ENCODE measurements at regions not wholly inside any gene's neighbourhood (a gene's known extent, or its start where the extent isn't known, plus 50 kb on each side); places are given as distances from the start of the nearest gene placed in this dataset.
A peak's percentile ranks its signal among the peaks of the same experiment; 100 is the strongest.
"Not testable (repeated sequence)": the region's sequence is repeated elsewhere in the genome, so short reads cannot be mapped to it uniquely, and the experiment has no call there.

DNA sequence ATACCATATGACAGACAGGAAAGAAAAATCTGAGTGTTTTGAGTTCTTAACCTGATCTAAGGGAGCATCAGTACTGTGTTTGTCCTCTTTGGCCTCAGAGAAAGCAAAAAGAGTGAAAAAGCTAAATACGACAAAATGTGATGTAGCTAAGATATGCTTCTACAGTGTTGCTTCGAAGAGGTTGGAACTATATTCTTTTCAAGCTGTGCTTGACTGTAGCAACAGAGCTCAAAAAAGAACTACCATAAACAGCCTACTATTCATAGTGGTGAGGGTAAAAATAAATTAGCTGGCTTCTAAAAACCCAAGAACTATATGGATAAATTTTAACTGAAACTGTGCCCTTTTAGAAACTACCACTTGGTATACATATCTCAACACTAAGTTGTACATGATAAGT is 881.8 kb upstream of the PCDH10 start:
- DNase-seq, result no peak

DNA sequence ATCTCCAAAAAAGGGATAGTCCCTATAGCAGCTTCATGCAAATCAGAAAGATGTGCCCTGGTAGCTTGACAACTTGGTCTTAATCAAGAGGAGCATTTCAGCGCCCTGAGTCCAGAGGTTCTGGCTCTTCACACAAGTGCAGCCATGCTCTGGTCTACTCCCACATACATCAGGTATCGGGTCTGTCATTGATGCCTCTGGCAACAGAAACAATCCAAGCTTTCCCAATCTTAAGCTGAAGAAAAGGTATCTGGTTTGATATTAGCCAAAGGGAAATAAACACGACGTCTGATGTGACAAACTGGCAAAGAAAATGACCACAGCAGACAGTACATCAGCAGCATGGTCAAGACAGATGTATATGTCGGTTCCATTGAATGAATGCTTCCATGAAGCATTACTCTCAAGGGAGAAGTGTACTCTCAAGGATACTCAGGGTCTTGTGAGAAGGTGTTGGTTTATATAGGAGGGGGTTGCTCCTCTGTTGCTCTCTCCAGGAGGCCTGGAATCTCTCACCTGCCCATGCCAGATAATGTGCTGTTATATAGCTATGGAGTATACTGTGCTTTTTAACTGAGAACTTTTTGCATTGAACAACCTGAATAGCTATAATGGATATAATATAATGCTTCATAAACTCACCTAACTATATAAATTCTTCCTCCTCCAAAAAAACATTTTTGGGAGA is 879.6 kb upstream of the PCDH10 start:
- DNase-seq, result no peak

DNA sequence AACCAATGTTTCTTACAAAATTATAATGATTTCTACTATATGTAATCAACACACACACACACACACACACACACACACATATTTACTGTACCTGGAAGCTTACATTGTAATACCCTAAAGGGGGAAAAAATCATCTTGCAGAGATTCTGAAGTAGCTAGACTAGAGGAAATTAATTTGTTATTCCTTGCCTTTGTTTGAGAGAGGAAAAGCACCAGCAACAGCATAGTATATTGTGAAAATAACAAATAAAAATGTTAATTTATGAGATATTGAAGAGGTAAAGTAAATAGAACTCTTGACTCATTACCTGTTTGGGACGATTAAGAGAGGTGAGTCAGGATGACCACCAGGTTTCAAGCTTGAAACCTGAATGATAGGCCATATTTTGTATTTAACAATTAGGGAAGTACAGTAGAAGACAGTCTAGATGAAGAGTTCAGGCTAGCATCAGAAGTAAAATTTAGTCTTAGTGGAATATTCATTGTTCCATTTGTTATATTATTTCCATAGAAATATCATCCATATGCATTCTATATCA is 873.4 kb upstream of the PCDH10 start:
- no peak for DNase-seq

DNA sequence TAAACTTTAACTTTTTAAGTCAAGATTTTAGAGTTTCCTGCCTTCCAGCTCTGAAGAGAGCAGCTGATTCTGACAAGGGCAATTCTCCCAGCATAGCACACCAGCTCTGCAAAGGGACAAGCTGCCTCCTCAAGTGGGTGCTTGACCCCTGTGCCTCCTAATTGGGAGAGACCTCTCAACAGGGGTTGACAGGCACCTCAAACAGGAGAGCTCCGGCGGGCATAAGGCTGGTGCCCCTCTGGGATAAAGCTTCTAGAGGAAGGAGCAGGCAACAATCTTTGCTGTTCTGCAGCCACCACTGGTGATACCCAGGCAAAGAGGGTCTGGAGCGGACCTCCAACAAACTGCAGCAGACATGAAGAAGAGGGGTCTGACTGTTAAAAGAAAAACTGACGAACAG is 872.9 kb upstream of the PCDH10 start:
- no peak for DNase-seq

DNA sequence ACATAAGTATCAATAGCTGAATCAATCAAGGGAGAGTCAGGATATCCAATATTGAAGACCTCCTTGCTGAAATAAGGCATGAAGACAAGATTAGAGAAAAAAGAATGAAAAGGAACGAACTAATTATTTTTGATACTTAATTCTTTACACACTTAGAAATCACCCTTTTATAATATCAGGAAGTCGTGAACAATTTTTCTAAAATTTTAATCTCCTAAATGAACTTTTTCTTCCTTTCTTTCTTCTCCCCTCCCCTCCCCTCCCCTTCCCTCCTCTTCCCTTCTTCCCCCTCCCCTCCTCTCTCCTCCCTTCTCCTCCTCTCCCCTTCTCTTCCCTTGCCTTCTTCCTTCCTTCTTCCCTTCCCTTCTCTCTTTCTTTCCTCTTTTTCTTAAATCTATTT is 872.1 kb upstream of the PCDH10 start:
- DNase-seq, result no peak

DNA sequence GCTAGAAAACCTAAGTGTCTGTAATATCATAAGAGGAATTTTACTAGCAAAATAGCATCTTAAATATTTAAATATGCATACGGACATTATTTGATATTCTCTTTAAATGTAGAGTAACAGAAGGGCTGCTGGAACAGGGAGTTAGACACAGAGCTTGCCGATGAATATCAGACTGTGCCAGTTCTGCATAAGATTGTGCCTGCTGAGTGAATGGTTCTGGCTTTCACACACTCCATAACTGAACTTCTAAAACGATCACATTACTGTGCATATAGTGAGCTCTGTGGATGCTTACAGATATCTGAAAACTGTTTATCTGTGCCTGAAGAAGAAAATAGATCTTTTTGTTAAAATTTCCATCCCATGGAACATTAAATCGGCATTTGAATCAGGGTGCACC is 867.4 kb upstream of the PCDH10 start:
- DNase-seq, result no peak

DNA sequence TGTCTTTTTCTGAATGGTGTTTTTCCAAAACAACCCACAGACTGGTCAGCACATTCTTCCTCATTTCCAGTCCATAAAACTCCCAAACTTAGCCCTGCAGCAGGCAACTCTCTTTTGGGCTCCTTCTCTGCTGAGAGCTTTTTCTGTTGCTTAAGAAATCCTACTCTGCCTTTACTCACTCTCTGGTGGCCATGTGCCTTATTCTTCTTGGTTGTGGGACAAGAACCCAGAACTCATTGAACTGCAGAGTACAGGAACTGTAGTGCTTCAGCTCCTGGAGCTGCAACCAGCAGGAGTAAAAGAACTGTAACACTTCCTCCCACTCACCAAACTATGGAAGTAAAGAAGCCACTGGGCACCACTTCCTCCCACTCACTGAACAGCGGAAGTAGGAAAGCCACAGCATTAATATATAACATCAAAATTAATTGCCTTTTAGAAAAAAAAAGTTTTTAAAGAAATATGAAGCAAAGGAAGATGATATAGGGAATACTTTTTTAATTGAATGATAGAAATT is 864.1 kb upstream of the PCDH10 start:
- DNase-seq, result no peak

DNA sequence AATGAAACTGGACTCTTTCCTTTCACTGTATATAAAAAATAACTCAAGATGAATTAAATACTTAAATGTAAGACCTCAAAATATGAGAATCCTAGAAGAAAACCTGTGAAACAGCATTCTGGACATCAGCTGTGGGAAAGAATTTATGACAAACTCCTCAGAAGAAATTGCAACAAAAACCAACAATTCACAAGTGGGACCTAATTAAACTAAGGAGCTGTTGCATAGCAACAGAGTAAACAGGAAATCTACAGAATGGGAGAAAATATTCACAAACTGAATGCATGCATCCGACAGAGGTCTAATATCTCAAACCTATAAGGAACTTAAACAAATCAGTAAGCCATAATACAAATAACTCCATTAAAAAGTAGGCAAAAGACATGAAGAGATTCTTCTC is 851.7 kb upstream of the PCDH10 start:
- DNase-seq, result no peak

DNA sequence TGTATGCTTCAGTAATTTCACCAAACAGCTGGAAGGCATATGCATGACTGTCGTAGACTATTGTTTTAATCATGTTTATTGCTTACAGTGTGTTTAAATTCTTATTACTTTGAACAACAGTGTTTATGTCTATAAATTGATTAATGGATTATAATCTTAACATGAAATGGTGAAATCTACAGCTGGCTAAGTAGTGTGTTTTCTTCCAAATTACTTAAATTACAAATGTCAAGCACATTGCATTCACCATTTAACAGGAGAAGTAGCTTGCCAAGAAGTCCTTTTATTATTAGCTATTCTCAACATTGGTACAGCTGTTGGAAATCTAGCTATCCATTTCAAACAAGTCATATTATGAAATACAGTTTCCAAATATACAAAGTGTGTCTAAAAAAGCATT is 849.3 kb upstream of the PCDH10 start:
- no peak for DNase-seq

DNA sequence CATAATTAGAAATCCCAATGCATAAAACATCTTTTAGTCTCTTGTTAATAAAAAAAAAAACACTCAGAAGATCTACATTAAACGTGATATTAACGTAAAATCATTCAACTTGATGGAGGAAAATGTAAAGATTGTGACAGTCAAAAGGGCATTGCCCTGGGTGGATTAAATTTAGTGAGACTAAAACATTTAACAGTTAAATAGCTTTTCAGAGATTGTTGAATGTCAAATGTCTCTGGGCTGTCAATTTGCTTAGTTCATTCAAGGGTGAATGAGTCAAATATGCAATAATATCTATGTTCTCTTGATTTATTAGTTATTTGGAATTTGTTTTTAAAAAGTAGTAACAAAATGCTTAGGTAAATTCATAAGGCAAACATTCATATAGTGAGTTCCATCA is 836.6 kb upstream of the PCDH10 start:
- no peak for DNase-seq

DNA sequence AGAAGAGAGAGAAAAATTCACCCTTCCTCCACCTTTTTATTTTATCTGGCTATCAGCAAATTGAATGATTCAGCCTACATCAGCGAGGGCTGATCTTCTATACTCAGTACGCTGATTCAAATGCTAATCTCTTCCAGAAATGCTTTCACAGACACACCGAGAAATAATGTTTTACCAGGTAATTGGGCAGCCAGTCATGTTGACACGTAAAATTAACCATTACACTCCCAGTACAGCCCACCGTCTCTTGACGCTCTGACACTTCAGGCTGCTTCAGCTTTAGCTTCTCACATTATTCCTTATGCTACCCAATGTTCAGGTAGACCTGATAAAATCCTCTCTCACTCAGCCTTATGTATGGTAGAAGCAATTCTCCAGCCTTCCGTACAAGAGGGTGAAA is 835.2 kb upstream of the PCDH10 start:
- no peak for DNase-seq

DNA sequence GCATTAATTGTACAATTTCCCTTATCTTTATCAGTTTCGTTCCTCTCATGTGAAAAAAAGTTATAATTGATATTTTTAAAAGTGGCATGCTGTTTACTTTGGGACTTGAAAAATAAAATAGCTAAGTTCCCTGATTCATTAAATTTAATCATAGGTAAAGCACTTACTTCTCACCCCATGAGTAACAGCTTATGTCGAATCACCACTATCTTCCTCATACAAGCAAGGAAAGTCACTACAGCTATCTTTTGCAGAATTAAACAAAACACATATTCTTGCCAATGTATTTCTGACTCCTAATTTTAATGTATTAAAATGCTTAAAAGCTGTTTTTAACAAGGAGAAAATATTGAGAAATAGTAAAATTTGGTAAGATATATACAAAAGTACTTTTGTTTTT is 832.4 kb upstream of the PCDH10 start:
- no peak for DNase-seq

DNA sequence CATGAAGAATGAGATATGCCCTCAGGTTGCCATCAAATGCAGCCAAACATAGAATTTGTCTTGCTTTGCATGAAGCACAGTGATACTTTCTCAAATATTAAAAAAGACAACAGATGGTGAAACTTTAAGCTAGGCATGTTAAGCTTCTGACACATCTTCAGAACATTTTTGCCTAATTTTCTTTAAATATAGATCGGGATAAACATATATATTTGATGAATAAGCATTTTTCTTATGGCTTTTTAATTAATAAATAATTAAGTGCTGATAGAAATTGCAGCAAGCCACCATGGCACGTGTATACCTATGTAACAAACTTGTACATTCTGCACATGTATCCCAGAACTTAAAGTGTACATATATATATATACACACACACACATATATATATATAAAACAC is 831.2 kb upstream of the PCDH10 start:
- no peak for DNase-seq

DNA sequence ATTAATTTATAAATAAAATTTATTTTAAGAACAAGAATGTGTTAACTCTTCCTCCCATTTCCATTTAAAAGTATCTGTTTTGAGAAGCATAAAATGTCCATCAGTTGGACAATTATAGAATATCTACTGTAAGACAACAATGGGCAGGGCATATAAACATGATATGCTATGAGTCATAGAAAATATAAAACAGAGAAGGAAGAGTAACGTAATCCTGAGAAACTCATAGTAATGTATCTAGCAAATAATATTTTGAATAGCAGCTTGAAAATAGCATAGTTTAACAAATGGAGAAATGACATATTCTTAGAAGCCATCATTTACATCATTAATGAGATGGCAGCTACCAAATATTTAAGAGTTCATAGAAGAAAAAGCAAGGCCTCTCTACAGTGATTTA is 820.3 kb upstream of the PCDH10 start:
- no peak for DNase-seq

DNA sequence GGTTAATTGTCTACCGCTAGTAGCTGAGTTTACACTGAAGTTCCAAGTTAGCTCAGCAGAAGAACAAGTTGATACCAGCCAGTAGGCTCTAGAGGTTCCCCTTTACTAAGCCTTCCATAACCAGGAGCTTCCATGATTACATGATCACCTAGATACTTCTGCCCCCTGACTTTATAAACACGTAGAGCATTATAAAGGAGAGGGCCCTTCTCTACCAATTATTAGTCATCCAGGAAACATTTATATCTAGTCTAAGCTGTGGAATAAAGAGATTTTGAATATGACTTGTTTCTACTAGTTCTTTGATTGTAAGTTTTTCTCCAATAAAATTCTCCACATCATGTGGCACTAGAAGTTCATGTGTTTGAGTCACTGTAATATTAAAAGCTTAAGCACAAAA is 818.1 kb upstream of the PCDH10 start:
- DNase-seq, result no peak

DNA sequence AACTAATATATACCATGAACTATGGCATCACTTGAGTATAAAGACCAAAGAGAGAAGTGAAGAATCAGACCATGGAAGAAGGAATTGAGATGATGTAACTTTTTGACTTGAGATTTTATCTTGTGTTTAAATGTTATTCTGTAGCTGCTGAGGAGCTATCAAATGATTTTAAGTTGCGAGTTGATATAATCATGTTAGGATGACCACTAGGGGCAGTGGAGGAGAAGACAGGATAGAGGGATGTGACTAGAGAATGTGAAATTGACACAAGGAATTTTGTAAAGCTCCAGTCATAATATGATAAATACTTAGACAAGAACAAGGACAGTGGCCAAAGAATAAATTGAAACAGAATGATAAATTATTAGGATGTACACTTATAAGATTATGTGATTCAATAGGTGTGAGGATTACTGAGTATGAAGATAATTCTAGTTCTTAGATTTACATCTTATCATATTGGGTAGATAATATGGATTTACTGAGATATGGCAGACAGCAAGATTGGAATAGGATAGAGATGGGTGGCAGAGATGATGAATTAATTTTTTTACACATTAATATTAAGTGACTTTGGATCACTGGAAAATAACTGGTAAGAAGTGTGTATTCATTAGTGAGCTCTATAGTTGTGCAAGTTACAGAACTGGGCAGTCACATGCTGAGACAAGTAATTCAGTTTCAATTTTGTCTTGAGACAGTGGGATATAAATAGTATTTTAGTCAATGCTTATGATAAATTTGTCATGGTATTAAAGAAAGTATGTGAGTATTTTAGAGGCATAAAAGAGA is 816.0 kb upstream of the PCDH10 start:
- DNase-seq, result peak in 1 of 2 experiments; percentile 1

DNA sequence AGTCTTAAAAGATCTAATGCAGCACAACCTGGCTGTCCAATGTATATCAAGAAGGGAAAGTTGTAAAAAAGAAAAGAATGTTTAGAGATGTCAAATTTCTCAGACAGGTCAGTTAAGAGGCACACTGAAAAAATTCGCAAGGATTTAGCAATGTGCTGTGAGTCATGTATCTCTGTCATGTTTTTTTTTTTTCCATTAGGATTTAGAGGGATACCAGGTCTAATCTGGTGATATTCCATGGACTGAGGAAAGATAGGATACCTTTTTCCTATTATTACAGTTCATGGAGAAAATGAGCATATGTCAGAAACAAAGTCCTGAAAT is 815.4 kb upstream of the PCDH10 start:
- DNase-seq, result no peak

DNA sequence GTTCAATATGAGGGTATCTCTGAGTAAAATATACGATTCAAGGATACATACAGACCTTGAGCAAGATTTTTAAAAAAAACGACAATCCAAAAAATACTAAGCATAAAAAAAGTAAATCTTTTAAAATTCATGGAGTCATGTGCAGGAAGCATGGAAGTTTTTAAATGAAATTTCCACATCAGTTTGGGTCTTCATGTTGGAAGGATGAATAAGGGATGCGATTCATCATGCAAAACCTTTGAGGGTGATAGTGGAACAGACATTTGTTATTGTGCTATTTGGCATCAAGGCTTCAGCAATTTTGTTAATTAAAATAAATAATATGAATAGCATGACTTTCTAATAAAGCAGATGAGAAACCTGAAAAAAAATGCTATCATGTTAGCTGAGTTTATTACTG is 815.0 kb upstream of the PCDH10 start:
- DNase-seq, result no peak

DNA sequence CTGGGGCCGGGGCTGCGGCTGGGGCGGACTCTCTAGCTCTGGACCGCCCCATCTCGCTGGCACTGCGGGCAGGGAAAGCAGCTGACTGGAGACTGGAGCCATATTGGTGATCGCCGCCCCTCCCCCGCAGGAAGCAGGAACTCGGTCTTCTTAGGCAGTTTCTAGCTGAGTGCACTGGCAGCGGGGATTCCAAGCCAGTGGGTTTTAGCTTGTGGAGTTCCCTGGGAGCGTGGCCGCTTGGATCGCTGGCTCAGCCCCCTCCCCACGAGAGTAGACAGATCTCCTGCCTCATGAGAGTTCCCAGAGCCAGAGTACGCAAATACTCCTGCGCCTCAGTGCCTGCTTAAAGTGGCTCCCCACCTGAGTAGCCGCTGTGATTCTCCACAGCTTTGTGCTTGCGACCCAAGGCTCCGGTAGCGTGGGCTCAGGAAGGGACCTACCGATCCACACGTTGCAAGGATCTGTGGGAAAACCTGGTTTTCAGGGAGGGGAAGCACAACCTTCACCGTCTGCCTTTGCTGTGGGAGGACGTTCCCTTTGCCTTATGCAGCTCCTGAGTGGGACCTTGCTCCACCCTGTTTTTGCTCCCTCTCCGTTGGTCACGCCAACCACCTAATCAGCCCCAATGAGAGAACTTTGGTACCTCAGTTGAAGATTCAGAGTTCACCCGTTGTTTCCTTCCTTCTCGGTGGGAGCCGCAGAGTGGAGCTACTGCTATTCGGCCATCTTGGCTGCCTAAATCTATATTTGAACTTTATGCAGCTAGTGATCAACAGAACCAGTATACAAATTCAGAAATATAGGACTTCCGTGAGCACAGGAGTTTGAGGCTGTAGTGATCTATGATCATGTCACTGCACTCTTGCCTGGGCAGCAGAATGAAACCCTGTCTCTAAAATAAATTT is 803.9 kb upstream of the PCDH10 start:
- no peak for DNase-seq

DNA sequence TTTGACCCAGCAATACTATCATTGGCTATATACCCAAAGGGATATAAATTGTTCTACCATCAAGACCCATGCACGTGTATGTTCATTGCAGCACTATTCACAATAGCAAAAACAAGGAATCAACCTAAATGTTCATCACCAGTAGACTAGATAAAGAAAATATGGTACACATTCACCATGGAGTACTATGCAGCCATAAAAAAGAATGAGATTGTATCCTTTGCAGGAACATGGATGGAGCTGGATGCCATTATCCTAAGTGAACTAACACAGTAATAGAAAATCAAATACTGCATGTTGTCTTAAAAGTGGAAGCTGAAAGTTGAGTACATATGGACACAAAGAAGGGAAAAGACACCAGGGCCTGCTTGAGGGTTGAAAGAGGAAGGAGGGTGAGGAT is 803.1 kb upstream of the PCDH10 start:
- no peak for DNase-seq

DNA sequence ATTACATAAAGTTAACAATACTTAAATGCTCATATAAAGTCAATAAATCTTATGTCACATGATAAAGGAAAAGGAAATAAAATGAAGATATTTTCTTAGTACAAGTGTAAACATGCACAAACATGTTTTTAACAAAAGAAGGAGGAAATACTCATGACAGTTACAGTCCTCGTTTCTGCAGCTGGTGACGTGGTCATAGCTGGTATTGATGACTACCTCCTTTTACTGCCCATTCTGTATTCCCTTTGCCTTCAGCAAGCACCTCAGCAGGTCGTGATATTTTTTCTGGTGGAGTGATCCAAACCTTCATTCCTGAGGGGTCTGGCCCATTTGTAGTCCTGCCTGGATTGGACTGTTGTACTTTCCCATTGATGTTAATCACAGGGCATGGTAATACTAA is 797.5 kb upstream of the PCDH10 start:
- DNase-seq, result not testable (repeated sequence)

DNA sequence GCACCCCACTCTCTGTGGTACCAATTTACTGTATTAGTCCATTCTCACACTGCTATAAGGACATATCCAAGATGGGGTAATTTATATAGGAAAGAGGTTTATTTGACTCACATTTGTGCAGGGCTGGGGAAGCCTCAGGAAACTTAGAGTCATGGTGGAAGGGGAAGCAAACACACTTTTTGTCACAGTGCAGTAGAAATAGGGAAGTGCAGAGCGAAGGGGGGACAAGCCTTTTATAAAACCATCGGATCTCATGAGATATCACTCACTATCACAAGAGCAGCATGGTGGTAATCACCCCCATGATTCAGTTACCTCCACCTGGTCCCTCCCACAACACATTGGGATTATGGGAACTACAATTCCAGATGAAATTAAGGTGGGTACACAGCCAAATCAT is 766.9 kb upstream of the PCDH10 start:
- DNase-seq, result no peak

DNA sequence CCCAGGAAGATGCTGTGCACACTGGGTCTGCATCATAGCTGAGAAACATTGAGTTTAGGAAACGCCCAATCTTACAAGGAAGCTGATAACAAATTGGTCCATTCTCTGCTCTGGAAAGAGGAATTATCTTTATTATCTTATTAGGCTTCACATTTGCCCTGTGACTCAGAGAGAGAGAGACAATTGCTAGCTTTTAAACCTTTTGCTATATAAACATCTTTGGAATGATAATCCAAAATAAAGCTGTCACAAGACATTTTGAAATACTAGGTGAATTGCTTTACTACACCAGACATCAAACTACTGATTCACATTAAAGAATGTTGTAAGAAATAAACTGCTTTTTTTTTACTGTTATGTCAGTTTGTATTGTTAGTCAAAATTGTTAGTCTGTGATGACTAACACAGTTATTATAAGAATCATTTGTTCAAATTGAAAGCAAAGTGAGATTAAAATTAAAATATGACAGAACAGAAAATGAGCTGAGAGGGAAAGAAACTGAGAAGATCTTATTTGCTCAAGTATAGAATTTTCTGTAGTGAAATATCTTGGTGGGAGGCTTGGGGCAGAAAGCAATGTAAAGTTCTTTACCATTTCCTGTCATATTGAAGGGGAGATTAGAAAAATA is 765.4 kb upstream of the PCDH10 start:
- DNase-seq, result no peak

Data from NCI-H524 (cell line).